ENCODE measurements at regions not wholly inside any gene's neighbourhood (a gene's known extent, or its start where the extent isn't known, plus 50 kb on each side); places are given as distances from the start of the nearest gene placed in this dataset. TPM values are rescaled to one million over a fixed set of nuclear protein-coding genes. Genes with fewer than 3 reads are reported as not detected.
"Not testable (repeated sequence)": the region's sequence is repeated elsewhere in the genome, so short reads cannot be mapped to it uniquely, and the experiment has no call there.

GRCh38 chr16:31718998-31719397 lies 154.6 kb upstream of the ZNF267 start:
- DNase-seq (ENCODE audit: low read depth in 2 of 3, low spot score in 2 of 3): no peak

GRCh38 chr16:31727553-31727952 lies 146.1 kb upstream of the ZNF267 start:
- no peak for DNase-seq (ENCODE audit: low read depth in 2 of 3, low spot score in 2 of 3)

- no peak for DNase-seq (ENCODE audit: low read depth in 2 of 3, low spot score in 2 of 3)
These were observed 139.3 kb upstream of the ZNF267 start for GRCh38 chr16:31734265-31734664.

- DNase-seq (ENCODE audit: low read depth in 2 of 3, low spot score in 2 of 3): not testable (repeated sequence)
These were observed 128.5 kb upstream of the ZNF267 start for GRCh38 chr16:31745098-31745497.

- no peak for DNase-seq (ENCODE audit: low read depth in 2 of 3, low spot score in 2 of 3)
These were observed 127.7 kb upstream of the ZNF267 start for GRCh38 chr16:31745900-31746299.

- no peak for DNase-seq (ENCODE audit: low read depth in 2 of 3, low spot score in 2 of 3)
These were observed 118.5 kb upstream of the ZNF267 start for GRCh38 chr16:31754998-31755615.

- DNase-seq (ENCODE audit: low read depth in 2 of 3, low spot score in 2 of 3): no peak
These were observed 109.5 kb upstream of the ZNF267 start for GRCh38 chr16:31764103-31764502.

- no peak for DNase-seq (ENCODE audit: low read depth in 2 of 3, low spot score in 2 of 3)
These were observed 106.3 kb upstream of the ZNF267 start for GRCh38 chr16:31767267-31767666.

GRCh38 chr16:31780342-31780741 lies 93.3 kb upstream of the ZNF267 start:
- no peak for DNase-seq (ENCODE audit: low read depth in 2 of 3, low spot score in 2 of 3)

- DNase-seq (ENCODE audit: low read depth in 2 of 3, low spot score in 2 of 3): no peak
These were observed 88.5 kb upstream of the ZNF267 start for GRCh38 chr16:31785126-31785525.

- no peak for DNase-seq (ENCODE audit: low read depth in 2 of 3, low spot score in 2 of 3)
These were observed 66.5 kb upstream of the ZNF267 start for GRCh38 chr16:31807086-31807485.

GRCh38 chr16:31810863-31811262 lies 62.7 kb upstream of the ZNF267 start:
- DNase-seq (ENCODE audit: low read depth in 2 of 3, low spot score in 2 of 3): no peak

GRCh38 chr16:31816141-31816540 lies 57.5 kb upstream of the ZNF267 start:
- not testable (repeated sequence) for DNase-seq (ENCODE audit: low read depth in 2 of 3, low spot score in 2 of 3)

- peak in 1 of 3 donors; percentile 1 for DNase-seq (ENCODE audit: low read depth in 2 of 3, low spot score in 2 of 3)
These were observed 54.2 kb upstream of the ZNF267 start for GRCh38 chr16:31819386-31819785.

GRCh38 chr16:31819948-31820347 lies 53.7 kb upstream of the ZNF267 start:
- no peak for DNase-seq (ENCODE audit: low read depth in 2 of 3, low spot score in 2 of 3)

Small RNA genes lying in the stretch of these regions (small RNA-seq; reads per million reads assigned to genes)
- gene AC074050.1: not detected

Measured in hematopoietic multipotent progenitor cell (in vitro differentiated cells).